MM.1S (cell line): ENCODE measurements at regions not wholly inside any gene's neighbourhood (a gene's known extent, or its start where the extent isn't known, plus 50 kb on each side); places are given as distances from the start of the nearest gene placed in this dataset.

Experiments used
- DNase-seq: peaks from one replicate; pipeline ENCODE4 v3.0.0-alpha.2; 2015
- H2AFZ ChIP-seq: fragments of 300-600 bp; sonication (generic); 2 replicates; pipeline ENCODE4 v1.6.0; 2016; ENCODE audit warnings: antibody characterized with exemption, low read length
- H3F3A ChIP-seq: fragments of 300-600 bp; sonication (generic); 2 replicates; pipeline ENCODE4 v1.6.1; 2016; ENCODE audit warnings: mild to moderate bottlenecking, antibody characterized with exemption, low read length, moderate library complexity, mixed read lengths; ENCODE audit not compliant: insufficient read depth
- H3K27ac ChIP-seq: fragments of 300-600 bp; sonication (generic); 2 replicates; pipeline ENCODE4 v1.5.1; 2016; ENCODE audit warnings: mild to moderate bottlenecking, low read length
- H3K27me3 ChIP-seq: fragments of 300-600 bp; sonication (generic); replicated peaks from 2 replicates; pipeline ENCODE4 v1.6.0; 2016; ENCODE audit warnings: low read length; ENCODE audit not compliant: insufficient read depth
- H3K36me3 ChIP-seq: fragments of 300-600 bp; sonication (generic); replicated peaks from 2 replicates; pipeline ENCODE4 v1.6.1; 2016; ENCODE audit warnings: mild to moderate bottlenecking, low read length, mixed read lengths; ENCODE audit not compliant: insufficient read depth
- H3K4me1 ChIP-seq: fragments of 300-600 bp; sonication (generic); 2 replicates; pipeline ENCODE4 v1.6.1; 2016; ENCODE audit warnings: low read length, mixed read lengths
- H3K4me2 ChIP-seq: fragments of 300-600 bp; sonication (generic); 2 replicates; pipeline ENCODE4 v1.6.0; 2016; ENCODE audit warnings: low read depth, low read length
- H3K4me3 ChIP-seq: fragments of 300-600 bp; sonication (generic); 2 replicates; pipeline ENCODE4 v1.5.1; 2016; ENCODE audit warnings: low read length, mixed read lengths
- H3K79me2 ChIP-seq: fragments of 300-600 bp; sonication (generic); 2 replicates; pipeline ENCODE4 v1.6.1; 2016; ENCODE audit warnings: mixed run types, low read length, mixed read lengths
- H3K9ac ChIP-seq: fragments of 300-600 bp; sonication (generic); 2 replicates; pipeline ENCODE4 v1.6.1; 2016; ENCODE audit warnings: low read length, mixed read lengths
- H3K9me2 ChIP-seq: fragments of 300-600 bp; sonication (generic); replicated peaks from 2 replicates; pipeline ENCODE4 v1.6.1; 2016; ENCODE audit warnings: mild to moderate bottlenecking, low read length, mixed read lengths; ENCODE audit not compliant: insufficient read depth
- H3K9me3 ChIP-seq: fragments of 300-600 bp; sonication (generic); replicated peaks from 2 replicates; pipeline ENCODE4 v1.6.1; 2016; ENCODE audit warnings: mild to moderate bottlenecking, low read length, mixed read lengths; ENCODE audit not compliant: insufficient read depth
- H4K20me1 ChIP-seq: fragments of 300-600 bp; sonication (generic); 2 replicates; pipeline ENCODE4 v1.6.1; 2016; ENCODE audit warnings: mild to moderate bottlenecking, low read length, moderate library complexity, mixed read lengths; ENCODE audit not compliant: insufficient read depth
- EZH2 ChIP-seq: fragments of 300-600 bp; sonication (generic); optimal IDR thresholded peaks from 2 replicates; pipeline ENCODE3; 2017; ENCODE audit warnings: low read depth, mild to moderate bottlenecking, antibody characterized with exemption, low read length, mixed read lengths
- EZH2phosphoT487 ChIP-seq: fragments of 300-600 bp; sonication (generic); IDR thresholded peaks from 2 replicates; pipeline ENCODE4 v1.6.1; 2018; ENCODE audit warnings: antibody characterized with exemption, low read length
- TF ChIP-seq, protein P1 (sequence below): fragments of 300-600 bp; sonication (generic); IDR thresholded peaks from 2 replicates; pipeline ENCODE4 v1.5.1; 2016; ENCODE audit warnings: antibody characterized with exemption, low read length, mixed read lengths

- TF ChIP-seq EZH2 (no peak), EZH2phosphoT487 (no peak)
- TF ChIP-seq, protein P1, sequence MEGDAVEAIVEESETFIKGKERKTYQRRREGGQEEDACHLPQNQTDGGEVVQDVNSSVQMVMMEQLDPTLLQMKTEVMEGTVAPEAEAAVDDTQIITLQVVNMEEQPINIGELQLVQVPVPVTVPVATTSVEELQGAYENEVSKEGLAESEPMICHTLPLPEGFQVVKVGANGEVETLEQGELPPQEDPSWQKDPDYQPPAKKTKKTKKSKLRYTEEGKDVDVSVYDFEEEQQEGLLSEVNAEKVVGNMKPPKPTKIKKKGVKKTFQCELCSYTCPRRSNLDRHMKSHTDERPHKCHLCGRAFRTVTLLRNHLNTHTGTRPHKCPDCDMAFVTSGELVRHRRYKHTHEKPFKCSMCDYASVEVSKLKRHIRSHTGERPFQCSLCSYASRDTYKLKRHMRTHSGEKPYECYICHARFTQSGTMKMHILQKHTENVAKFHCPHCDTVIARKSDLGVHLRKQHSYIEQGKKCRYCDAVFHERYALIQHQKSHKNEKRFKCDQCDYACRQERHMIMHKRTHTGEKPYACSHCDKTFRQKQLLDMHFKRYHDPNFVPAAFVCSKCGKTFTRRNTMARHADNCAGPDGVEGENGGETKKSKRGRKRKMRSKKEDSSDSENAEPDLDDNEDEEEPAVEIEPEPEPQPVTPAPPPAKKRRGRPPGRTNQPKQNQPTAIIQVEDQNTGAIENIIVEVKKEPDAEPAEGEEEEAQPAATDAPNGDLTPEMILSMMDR: no peak
- no peaks in the 10 kb centered on the region for H3K4me1 ChIP-seq
- H3F3A ChIP-seq: no peaks in the 10 kb centered on the region
- H3K27me3 ChIP-seq: no peaks in the 10 kb centered on the region
- H3K4me2 ChIP-seq: no peak overlapping the region
- H3K9me3 ChIP-seq: no peaks in the 10 kb centered on the region
- DNase-seq: no peak
- no peaks in the 10 kb centered on the region for H3K79me2 ChIP-seq
- H3K4me3 ChIP-seq: no peak overlapping the region
- no peak overlapping the region for H2AFZ ChIP-seq
- H3K9ac ChIP-seq: no peak overlapping the region
- H3K27ac ChIP-seq: no peak overlapping the region
- H4K20me1 ChIP-seq: no peaks in the 10 kb centered on the region
- no peaks in the 10 kb centered on the region for H3K36me3 ChIP-seq
- H3K9me2 ChIP-seq: no peaks in the 10 kb centered on the region
Observed at GRCh38 chr5:68627001-68627400, 411.4 kb downstream of the PIK3R1 start.

GRCh38 chr5:68628082-68628814 is 412.7 kb downstream of the PIK3R1 start:
- TF ChIP-seq EZH2phosphoT487: no peak
- TF ChIP-seq EZH2: no peak
- TF ChIP-seq, protein P1: no peak
- H3K79me2 ChIP-seq: no peaks in the 10 kb centered on the region

DNA sequence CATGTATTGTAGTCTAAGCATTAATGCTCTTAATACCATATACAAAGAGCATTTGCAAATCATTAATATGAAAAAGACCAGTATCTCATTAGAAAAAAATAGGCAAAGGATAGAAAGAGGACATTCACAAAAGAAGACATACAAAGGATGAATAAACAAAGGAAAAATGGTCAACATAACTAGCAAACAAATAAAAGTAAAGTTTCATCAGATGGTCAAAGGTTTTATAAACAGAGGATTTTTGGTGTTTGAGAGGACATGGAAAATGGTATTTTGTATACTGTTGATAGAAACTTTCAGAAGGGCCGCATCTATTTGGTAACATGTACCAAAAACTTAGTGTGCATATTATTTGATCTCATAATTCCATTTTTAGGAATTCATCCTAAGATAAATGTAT is 414.8 kb downstream of the PIK3R1 start:
- Histone ChIP-seq H4K20me1 (no peaks in the 10 kb centered on the region), H3K9me2 (no peaks in the 10 kb centered on the region), H3K27ac (no peak overlapping the region), H3F3A (no peaks in the 10 kb centered on the region), H3K4me3 (no peak overlapping the region), H3K79me2 (no peaks in the 10 kb centered on the region), H2AFZ (no peak overlapping the region), H3K36me3 (no peaks in the 10 kb centered on the region), H3K9me3 (no peaks in the 10 kb centered on the region), H3K4me2 (no peak overlapping the region), H3K27me3 (no peaks in the 10 kb centered on the region), H3K9ac (no peak overlapping the region), H3K4me1 (no peaks in the 10 kb centered on the region)
- no peak for DNase-seq
- TF ChIP-seq EZH2phosphoT487 (no peak), EZH2 (no peak)
- TF ChIP-seq, protein P1: no peak

More at GRCh38 chr5:68628082-68628814, 412.7 kb downstream of the PIK3R1 start:
- no peak for DNase-seq
- Histone ChIP-seq H3K9me3 (no peaks in the 10 kb centered on the region), H3K4me3 (no peak overlapping the region), H3K9me2 (no peaks in the 10 kb centered on the region), H3K4me2 (no peak overlapping the region), H3K9ac (no peak overlapping the region), H2AFZ (no peak overlapping the region), H4K20me1 (no peaks in the 10 kb centered on the region), H3F3A (no peaks in the 10 kb centered on the region), H3K4me1 (no peaks in the 10 kb centered on the region), H3K27ac (no peak overlapping the region), H3K27me3 (no peaks in the 10 kb centered on the region), H3K36me3 (no peaks in the 10 kb centered on the region)
